WERI-Rb-1 (cell line): ENCODE measurements at regions not wholly inside any gene's neighbourhood (a gene's known extent, or its start where the extent isn't known, plus 50 kb on each side); places are given as distances from the start of the nearest gene placed in this dataset.

Experiments
- DNase-seq: peaks from one replicate; pipeline ENCODE4 v3.0.0-alpha.2; 2020
- H3K27ac ChIP-seq: fragments of 250-450 bp; sonication (Bioruptor Pico); 2 replicates; pipeline ENCODE4 v1.5.1; 2020; ENCODE audit warnings: mild to moderate bottlenecking, moderate library complexity
- H3K27me3 ChIP-seq: fragments of 250-450 bp; sonication (Bioruptor Pico); 2 replicates; pipeline ENCODE4 v1.5.1; 2021; ENCODE audit warnings: mild to moderate bottlenecking, low read depth, moderate library complexity; ENCODE audit not compliant: insufficient read depth, severe bottlenecking
- H3K36me3 ChIP-seq: fragments of 250-450 bp; sonication (Bioruptor Pico); 2 replicates; pipeline ENCODE4 v1.5.1; 2020; ENCODE audit warnings: mild to moderate bottlenecking, moderate library complexity
- H3K4me3 ChIP-seq: 2 replicates; pipeline ENCODE4 v1.5.1; 2011; ENCODE audit warnings: low read depth, mild to moderate bottlenecking, control low read depth, low read length
- H3K9me3 ChIP-seq: fragments of 250-450 bp; sonication (Bioruptor Pico); 2 replicates; pipeline ENCODE4 v1.5.1; 2021; ENCODE audit warnings: mild to moderate bottlenecking, moderate library complexity; ENCODE audit not compliant: severe bottlenecking
- TF ChIP-seq, protein P1 (sequence below): IDR thresholded peaks from 2 replicates; pipeline ENCODE4 v1.5.1; 2011; ENCODE audit warnings: low read depth, mild to moderate bottlenecking, control low read depth, inconsistent platforms, low read length

DNA sequence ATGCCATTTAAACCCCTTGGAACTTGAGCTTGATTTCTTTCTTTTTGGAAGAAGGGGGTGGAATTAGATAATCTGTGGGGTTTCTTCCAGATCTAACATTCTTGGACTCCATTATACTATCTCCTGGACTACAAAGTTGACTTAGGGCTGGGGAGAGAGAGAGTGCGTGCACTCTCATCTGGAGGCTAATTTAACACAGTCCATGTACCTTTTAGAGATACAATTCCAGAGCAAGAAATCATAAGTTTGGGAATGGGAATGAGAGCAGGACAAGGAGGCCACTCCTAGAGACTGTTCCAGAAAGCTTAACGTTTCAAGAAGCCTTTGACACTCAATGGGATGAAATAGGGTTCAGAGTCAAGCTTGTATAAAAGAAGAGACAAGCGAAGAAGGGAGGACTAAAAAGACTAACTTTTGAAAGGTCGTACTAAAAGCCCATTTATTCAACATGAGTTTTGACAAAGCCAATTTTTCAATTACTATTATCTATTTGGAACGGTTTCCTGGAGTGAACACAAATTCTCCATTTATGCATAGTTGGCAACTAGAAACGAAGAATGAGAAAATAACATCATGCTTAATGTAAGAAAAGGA is 83.4 kb downstream of the ACTL7B start:
- Histone ChIP-seq H3K27me3 (no peaks in the 10 kb centered on the region), H3K27ac (no peak overlapping the region), H3K9me3 (no peaks in the 10 kb centered on the region), H3K36me3 (peaks cover 2% of the 10 kb centered on the region; the same call in 1 of the 2 replicates), H3K4me3 (no peak overlapping the region)
- TF ChIP-seq, protein P1, sequence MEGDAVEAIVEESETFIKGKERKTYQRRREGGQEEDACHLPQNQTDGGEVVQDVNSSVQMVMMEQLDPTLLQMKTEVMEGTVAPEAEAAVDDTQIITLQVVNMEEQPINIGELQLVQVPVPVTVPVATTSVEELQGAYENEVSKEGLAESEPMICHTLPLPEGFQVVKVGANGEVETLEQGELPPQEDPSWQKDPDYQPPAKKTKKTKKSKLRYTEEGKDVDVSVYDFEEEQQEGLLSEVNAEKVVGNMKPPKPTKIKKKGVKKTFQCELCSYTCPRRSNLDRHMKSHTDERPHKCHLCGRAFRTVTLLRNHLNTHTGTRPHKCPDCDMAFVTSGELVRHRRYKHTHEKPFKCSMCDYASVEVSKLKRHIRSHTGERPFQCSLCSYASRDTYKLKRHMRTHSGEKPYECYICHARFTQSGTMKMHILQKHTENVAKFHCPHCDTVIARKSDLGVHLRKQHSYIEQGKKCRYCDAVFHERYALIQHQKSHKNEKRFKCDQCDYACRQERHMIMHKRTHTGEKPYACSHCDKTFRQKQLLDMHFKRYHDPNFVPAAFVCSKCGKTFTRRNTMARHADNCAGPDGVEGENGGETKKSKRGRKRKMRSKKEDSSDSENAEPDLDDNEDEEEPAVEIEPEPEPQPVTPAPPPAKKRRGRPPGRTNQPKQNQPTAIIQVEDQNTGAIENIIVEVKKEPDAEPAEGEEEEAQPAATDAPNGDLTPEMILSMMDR: no peak
- no peak for DNase-seq

DNA sequence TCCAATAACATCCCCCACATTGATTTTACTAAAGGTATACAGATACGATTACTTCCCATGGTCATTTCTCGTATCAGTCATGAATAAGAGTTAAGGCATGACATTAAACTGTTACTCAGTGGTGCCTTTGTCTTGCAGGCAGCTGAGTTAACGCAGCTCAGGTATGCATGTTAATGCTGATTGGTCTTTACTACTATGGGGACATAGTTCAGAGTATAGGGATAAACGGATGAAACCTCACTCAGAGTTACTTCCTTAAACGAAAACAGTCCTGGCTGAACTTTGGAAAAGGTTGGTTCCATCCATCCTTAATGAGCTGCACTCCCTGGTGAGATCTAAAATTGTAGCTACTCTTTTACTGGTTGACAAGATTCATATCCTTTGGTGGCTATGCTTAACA is 87.0 kb downstream of the ACTL7B start:
- no peaks in the 10 kb centered on the region for H3K9me3 ChIP-seq
- no peak for DNase-seq
- TF ChIP-seq, protein P1: no peak
- no peak overlapping the region for H3K27ac ChIP-seq
- H3K27me3 ChIP-seq: no peaks in the 10 kb centered on the region
- H3K36me3 ChIP-seq: peaks cover 5% of the 10 kb centered on the region; the same call in 1 of the 2 replicates
- H3K4me3 ChIP-seq: no peak overlapping the region

- TF ChIP-seq, protein P1: no peak
- no peaks in the 10 kb centered on the region for H3K27me3 ChIP-seq
- H3K27ac ChIP-seq: no peak overlapping the region
- H3K36me3 ChIP-seq: peaks cover 5% of the 10 kb centered on the region
- H3K9me3 ChIP-seq: no peaks in the 10 kb centered on the region
- DNase-seq: no peak
- no peak overlapping the region for H3K4me3 ChIP-seq
These were observed 89.1 kb downstream of the ACTL7B start for GRCh38 chr9:108766626-108767161.

DNA sequence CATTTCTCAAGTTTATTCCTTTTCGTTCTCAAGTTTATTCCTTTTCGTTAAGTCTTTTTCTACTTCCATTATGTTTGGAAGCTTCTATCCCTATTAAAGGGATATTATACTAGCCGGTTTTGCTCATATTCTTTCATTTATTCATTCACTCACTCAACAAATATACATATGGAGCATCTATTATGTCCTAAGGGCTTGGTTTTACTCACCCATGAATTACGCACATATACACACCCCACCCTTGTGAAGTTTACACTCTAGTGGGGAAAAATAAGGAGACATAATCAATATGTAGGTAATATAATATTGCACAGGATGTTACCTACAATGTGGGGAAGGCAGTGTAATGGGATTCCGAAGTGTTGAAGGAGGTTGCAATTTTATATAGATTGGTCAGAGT is 90.5 kb downstream of the ACTL7B start:
- H3K27ac ChIP-seq: no peak overlapping the region

DNA sequence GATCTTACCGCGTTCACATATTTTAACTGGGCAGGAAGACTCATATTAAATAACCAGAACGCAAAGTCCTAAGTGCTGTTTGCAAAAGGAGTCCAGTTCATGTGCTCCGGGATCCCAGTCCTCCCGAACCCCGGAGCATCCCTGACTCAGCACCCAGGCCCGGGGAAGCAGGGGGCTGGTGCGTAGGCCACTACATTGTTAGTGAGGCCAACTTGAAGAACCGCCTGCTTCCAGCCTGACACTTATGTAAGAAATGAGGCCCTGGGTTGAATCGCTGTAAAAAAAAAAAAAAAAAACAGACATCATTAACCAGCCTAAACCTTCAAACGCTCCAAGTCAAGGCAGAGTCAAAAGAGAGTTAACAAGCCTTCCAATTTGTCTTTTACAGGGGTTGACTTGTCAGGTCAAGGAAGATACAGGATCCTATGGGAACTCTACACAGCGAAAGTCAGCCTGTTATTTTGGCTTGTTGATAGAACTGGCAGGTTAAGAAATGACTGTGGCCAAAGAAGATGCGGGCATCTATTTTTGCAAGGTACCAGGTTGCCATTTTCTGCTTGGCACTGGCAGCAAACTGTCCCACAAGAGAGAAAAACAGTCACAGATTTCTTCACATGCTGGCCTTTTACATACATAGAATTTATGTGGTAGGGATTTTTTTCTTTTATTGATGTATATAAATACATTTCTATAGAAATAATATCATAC is 93.3 kb downstream of the ACTL7B start:
- Histone ChIP-seq H3K9me3 (no peaks in the 10 kb centered on the region), H3K27ac (peak overlapping the region; percentile 7; the same call in 1 of the 2 replicates), H3K36me3 (peaks cover 3% of the 10 kb centered on the region), H3K4me3 (no peak overlapping the region), H3K27me3 (no peaks in the 10 kb centered on the region)
- DNase-seq: no peak
- TF ChIP-seq, protein P1: no peak

More for the DNA sequence above, 90.5 kb downstream of the ACTL7B start:
- no peaks in the 10 kb centered on the region for H3K9me3 ChIP-seq
- H3K4me3 ChIP-seq: no peak overlapping the region
- H3K27me3 ChIP-seq: no peaks in the 10 kb centered on the region
- DNase-seq: no peak
- peaks cover 5% of the 10 kb centered on the region for H3K36me3 ChIP-seq
- TF ChIP-seq, protein P1: no peak
